Left forelimb (tissue), 1 donor: ENCODE measurements at regions not wholly inside any gene's neighbourhood (a gene's known extent, or its start where the extent isn't known, plus 50 kb on each side); places are given as distances from the start of the nearest gene placed in this dataset.
"Not testable (repeated sequence)": the region's sequence is repeated elsewhere in the genome, so short reads cannot be mapped to it uniquely, and the experiment has no call there.

Experiments used
- DNase-seq: peaks from one replicate; pipeline ENCODE4 v3.0.0-alpha.2; 2018; ENCODE audit warnings: low spot score

GRCh38 chr2:160726046-160726445 lies 232.4 kb upstream of the RBMS1 start:
- DNase-seq: no peak

DNA sequence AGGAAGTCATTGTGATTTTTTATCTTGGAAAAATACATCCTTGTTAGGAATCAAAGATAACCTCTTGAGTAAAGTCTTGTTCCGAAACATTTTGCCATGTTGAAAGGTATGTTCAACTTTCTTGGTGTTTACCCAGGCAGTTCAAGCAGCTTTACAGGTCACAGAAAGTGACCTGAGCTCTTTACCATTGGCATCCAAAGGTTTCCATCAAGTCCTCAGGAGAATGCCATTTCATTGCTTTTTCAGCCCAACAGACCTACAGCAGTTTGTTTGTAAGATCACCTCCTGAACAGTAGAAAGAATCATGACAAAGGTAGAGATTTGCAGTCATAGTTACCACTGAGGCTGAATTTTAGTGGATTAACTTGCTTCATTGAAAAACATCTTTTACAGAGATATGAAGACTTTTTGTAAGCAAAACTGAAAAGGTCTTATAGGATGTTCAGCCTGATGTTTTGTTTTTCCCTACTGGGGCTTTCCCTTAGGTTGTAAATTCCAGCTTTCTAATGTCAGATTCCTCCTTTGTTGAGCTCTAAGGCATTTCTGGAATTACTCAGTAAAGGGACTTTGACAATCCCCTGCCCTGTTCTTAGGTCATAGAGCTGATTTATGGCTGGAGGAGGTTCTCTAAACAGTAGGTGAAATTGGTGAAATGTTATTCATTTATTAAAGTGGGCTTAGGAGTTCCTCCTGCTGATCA lies 236.8 kb upstream of the RBMS1 start:
- no peak for DNase-seq

DNA sequence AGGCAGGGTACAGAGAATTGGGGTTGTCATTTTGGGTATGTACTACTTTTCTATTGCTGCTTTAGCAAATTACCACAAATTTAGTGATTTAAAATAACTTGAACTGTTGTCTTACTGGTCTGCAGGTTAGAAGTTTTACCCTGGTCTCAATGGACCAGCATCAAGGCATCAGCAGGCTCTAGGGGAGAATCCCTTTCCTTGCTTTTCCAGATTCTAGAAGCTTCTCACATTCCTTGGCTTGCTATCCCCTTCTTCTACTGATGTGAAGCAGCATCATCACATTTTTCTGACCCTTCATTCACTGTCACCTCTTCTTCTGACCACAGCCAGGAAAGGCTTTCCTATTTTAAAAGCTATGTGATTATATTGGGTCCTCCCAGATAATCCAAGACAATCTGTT lies 237.8 kb upstream of the RBMS1 start:
- DNase-seq: no peak

GRCh38 chr2:160731856-160732255 lies 238.2 kb upstream of the RBMS1 start:
- no peak for DNase-seq

DNA sequence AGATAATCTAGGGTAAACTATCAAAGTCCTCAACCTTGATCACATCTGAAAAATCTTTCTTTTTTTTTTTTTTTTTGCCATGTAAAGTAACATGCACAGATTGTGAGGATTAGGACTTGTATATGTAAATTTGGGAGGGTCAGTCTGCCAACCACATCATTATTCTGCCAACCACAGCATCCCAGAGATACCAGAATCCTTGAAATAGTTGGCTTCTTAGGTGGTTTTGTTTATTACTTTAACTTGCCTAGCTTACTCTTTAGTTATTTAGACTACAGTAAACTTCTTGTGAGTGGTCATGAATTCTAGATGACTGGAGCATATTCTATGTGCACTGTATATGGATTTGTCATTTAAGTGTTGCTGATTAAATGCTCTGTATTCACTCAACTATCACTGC lies 242.1 kb upstream of the RBMS1 start:
- DNase-seq: no peak

DNA sequence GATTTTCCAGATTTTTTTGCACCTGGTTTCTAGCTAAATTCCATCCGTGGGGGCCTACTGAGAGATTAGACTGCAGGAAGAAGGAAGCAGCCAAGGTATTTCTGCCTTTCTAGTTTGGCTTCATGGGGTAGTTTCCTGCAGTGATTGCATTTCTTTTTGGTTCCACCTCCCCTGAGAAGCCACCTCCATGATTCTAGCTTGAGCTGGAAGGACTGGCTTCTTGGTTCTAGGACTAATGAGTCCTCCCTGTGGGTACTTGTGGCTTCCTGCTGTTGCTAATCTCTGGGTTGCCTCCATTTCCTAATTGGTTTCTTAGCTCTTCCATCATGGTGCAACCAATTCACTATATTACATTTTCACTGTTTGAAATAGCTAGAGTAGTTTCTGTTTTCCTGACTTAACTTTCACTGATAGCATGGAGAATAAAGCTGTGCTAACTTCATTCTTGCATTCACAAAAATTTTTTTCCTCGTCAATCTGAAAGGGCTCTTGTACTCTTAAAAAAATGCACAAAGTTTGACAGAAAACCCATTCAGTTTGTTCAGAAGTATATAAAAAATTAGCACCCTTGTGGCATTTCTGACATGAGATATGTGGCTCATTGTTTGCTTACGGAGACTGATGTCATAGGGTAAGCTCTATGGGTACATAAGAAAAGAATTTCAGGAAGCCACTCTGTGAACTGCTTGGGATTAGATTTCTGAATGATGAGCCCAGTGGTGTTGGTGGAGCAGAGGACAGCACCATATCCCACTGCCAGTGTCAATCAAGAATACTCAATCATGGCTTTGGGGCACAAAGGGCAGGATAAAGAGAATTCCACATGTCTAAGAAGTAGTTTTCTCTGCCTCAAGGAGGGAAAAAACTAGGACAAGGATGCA lies 242.8 kb upstream of the RBMS1 start:
- no peak for DNase-seq

- no peak for DNase-seq
Observed at GRCh38 chr2:160737247-160737646, 243.6 kb upstream of the RBMS1 start.

DNA sequence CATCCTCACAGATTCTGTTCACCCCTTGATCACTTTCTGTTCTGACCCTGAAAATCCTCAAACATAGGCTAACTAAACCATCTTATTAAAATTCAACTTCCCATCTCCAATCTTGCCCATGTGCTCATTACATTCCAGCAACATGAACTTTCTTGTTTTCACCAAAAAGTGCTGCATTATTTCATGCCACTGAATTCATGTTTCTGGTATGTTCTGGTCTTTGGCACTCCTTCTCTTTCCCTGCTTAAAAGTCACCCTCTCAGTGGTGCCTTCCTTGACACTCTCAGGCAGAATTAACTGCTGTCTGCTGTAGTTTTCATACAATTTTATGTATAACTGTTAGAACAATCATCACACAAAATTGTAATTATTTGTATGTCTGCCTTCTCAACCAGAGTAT lies 247.7 kb upstream of the RBMS1 start:
- DNase-seq: no peak

GRCh38 chr2:160741815-160742214 lies 248.2 kb upstream of the RBMS1 start:
- DNase-seq: no peak

GRCh38 chr2:160742667-160743066 lies 249.1 kb upstream of the RBMS1 start:
- DNase-seq: no peak

GRCh38 chr2:160747501-160748170 lies 254.0 kb upstream of the RBMS1 start:
- DNase-seq: no peak

DNA sequence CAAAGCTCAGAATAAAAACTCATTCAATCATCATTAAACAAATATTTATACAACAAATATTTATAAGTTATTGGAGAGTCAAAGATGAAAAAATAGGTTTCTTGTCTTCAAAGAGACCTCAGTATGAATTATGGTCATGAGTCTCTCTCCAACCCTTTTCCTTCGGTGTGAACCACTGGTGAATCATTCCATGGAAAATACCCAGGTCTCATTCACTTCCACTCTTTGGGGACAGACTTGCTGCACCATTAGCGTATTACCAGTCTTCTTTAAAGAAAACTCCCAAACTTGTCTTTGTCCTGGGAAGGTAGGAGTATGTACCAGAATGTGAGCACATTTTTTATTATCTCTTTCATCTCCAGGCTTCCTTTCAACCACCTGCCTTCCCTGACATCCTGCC lies 257.4 kb upstream of the RBMS1 start:
- no peak for DNase-seq

- no peak for DNase-seq
Observed at GRCh38 chr2:160752475-160753330, 259.1 kb upstream of the RBMS1 start.

DNA sequence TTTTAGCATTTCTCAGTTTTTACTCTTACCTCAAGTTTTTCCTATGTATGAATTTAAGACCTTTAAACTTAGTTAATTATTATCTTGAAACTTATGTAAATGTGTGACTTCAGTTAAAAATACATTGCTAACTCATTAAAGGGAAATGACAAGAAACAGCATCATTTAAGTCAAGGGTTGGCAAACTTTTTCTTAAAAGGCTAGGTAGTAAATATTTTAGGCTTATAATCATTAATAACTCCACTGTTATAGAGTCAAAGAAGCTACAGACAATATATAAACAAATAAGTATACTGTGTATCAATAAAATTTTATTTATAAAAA lies 259.7 kb upstream of the RBMS1 start:
- DNase-seq: no peak

DNA sequence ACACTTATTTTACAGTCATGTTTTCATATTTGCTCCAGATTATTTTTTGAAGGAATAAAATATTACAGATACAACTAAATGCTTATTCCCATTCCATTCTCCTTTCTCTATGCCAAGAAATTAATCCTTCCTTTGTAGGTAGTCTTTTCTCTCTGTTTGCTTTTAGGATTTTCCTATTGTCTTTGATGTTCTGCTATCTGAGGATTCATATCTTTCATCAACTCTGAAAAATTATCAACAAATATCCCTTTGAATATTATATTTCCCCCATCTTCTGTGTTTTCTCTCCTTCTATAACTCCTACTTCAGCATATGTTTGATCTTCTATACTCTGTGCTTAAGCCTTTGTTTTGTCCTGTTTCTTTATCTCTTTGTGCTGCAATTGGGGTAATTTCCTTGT lies 260.4 kb upstream of the RBMS1 start:
- no peak for DNase-seq

DNA sequence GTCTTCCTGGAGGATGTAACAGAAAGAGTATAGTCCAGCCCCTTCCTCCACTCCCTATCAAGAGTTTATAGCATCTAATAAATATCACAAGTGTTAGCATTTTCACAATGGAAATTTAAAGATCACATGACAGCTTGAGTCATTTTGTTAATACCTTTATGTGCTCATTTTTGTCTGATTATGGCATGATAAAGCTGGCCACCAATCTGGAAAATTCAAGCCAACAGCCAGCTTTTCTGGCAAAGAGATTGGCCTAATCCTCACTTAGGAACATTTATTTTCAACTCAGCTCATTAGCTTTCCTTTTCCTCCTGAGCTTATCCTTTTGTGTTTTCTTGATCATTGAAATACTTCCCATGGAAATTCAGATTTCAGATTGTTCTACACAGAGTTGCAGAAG lies 262.9 kb upstream of the RBMS1 start:
- DNase-seq: no peak

- DNase-seq: not testable (repeated sequence)
Observed at GRCh38 chr2:160762493-160763128, 269.0 kb upstream of the RBMS1 start.

GRCh38 chr2:160783474-160783873 lies 289.9 kb upstream of the RBMS1 start:
- no peak for DNase-seq

DNA sequence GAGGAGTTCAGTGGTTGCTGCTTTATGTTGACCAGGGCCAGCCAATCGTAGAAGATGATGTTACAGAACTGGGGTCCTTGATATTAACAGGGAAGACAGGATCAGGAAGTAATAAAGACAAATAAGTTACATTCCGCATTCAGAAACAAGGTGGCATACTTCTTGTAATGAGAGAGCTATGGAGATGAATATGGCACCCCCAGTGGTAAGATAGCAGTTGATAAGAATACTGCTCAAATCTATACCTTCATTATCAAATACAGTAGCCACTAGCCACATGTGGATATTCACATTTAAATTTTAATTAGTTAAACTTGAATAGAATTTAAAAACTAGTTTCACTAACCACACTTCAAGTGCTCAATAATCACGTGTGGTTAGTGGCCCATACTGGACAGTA lies 290.4 kb upstream of the RBMS1 start:
- no peak for DNase-seq

- no peak for DNase-seq
Observed at GRCh38 chr2:160790738-160791137, 297.1 kb upstream of the RBMS1 start.

- no peak for DNase-seq
Observed at GRCh38 chr2:160791884-160792283, 298.3 kb upstream of the RBMS1 start.

DNA sequence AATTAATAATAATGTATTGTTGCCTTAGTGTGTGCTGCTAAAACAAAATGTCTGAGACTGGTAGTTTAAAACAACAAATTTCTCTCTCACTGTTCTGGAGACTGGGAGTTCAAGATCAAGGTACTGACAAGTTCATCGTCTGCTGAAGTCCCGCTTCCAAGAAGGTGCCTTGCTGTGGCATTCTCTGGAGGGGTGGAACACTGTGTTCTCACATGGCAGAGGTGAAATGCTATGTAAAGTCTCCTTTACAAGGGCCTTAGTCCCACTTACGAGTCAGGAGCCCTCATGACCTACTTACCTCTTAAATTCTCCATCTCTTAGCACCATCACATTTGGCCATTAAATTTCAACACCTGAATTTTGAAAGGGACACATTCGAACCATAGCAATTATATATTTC lies 299.2 kb upstream of the RBMS1 start:
- DNase-seq: no peak
